ENCODE measurements at regions not wholly inside any gene's neighbourhood (a gene's known extent, or its start where the extent isn't known, plus 50 kb on each side); places are given as distances from the start of the nearest gene placed in this dataset.

GRCh38 chr5:164784230-164784629 is 1278.8 kb downstream of the MAT2B start:
- in situ Hi-C loops (cut with HindIII; ENCODE audit: extremely low pct_ligation_motif_present, low pct_unique_long_range_greater_than_20kb), result no loop called here
- FAIRE-seq, result no peak
- CTCF ChIA-PET (ENCODE audit: low intra/inter-chr PET ratio, low total read pairs), result no interaction called here

GRCh38 chr5:164798110-164798509 is 1292.7 kb downstream of the MAT2B start:
- H3K4me3 ChIP-seq (replicated peaks in 1 of 3; ENCODE audit: insufficient read depth in 1 of 3, low read depth in 2 of 3, low read length in 3 of 3), result no peak overlapping the region
- no peaks in the 10 kb centered on the region for H3K4me1 ChIP-seq (ENCODE audit: insufficient read depth, low read length)
- H2AFZ ChIP-seq (ENCODE audit: low read length), result no peak overlapping the region
- H3K27me3 ChIP-seq (ENCODE audit: control insufficient read depth in 1 of 2, insufficient read depth in 2 of 2, low read length in 2 of 2), result no peaks in the 10 kb centered on the region
- DNase-seq (ENCODE audit: low spot score), result no peak
- no peaks in the 10 kb centered on the region for H3K79me2 ChIP-seq (ENCODE audit: insufficient read depth, low read length)
- WGBS (ENCODE audit: low lambda C conversion rate), result 2% methylated on average over 3 of the region's 3 CpGs
- no peak for TF ChIP-seq IKZF1 (IDR thresholded peaks at IDR 0.05)
- no peak for TF ChIP-seq EEA1 (CRISPR knock-in tag; IDR thresholded peaks at IDR 0.05; ENCODE audit: borderline replicate concordance)
- TF ChIP-seq SAFB2 (CRISPR knock-in tag; IDR thresholded peaks at IDR 0.05; ENCODE audit: borderline replicate concordance, low read depth), result no peak
- no peak for TF ChIP-seq TFAP4 (IDR thresholded peaks at IDR 0.05; ENCODE audit: borderline replicate concordance, low read depth)
- TF ChIP-seq ZNF318 (CRISPR knock-in tag; IDR thresholded peaks at IDR 0.05), result no peak
- TF ChIP-seq MTA1 (CRISPR knock-in tag; IDR thresholded peaks at IDR 0.05; ENCODE audit: borderline replicate concordance), result no peak
- TF ChIP-seq ZBTB3 (CRISPR knock-in tag; IDR thresholded peaks at IDR 0.05; ENCODE audit: borderline replicate concordance, low read depth), result no peak
- TF ChIP-seq PHF5A (CRISPR knock-in tag; IDR thresholded peaks at IDR 0.05; ENCODE audit: low read depth, unreplicated experiment), result no peak
- no peak for TF ChIP-seq ZNF207 (IDR thresholded peaks at IDR 0.05; ENCODE audit: borderline replicate concordance)
- no peak for TF ChIP-seq ZNF567 (CRISPR knock-in tag; IDR thresholded peaks at IDR 0.05; ENCODE audit: borderline replicate concordance)
- H3K27ac ChIP-seq (ENCODE audit: extremely low read length, insufficient read depth, low read length), result no peak overlapping the region
- peaks cover 66% of the 10 kb centered on the region for H3K9me3 ChIP-seq (ENCODE audit: low read length)
- FAIRE-seq, result no peak
- no TSS peak for BruUV-seq (replicated peaks)
- POLR2A ChIA-PET, result no interaction called here
- CTCF ChIA-PET (ENCODE audit: low intra/inter-chr PET ratio, low total read pairs), result no interaction called here
- in situ Hi-C loops (cut with HindIII; ENCODE audit: extremely low pct_ligation_motif_present, low pct_unique_long_range_greater_than_20kb), result no loop called here
- no peaks in the 10 kb centered on the region for H3K36me3 ChIP-seq (replicated peaks in 1 of 2; ENCODE audit: control insufficient read depth in 1 of 2, insufficient read depth in 2 of 2, low read length in 2 of 2)
- ATAC-seq, result no peak
- no peak overlapping the region for H3K4me2 ChIP-seq (ENCODE audit: low read depth, low read length)
- H4K20me1 ChIP-seq (ENCODE audit: insufficient read depth, low read length), result no peaks in the 10 kb centered on the region
- no peak overlapping the region for H3K9ac ChIP-seq (ENCODE audit: insufficient read depth, low read depth, low read length)
- intact Hi-C loops (cut with micrococcal nuclease; ENCODE audit: unreplicated experiment), result no loop called here

More at GRCh38 chr5:164784230-164784629, 1278.8 kb downstream of the MAT2B start:
- Histone ChIP-seq H3K36me3 (replicated peaks in 1 of 2; ENCODE audit: control insufficient read depth in 1 of 2, insufficient read depth in 2 of 2, low read length in 2 of 2) (no peaks in the 10 kb centered on the region), H3K4me2 (ENCODE audit: low read depth, low read length) (no peak overlapping the region), H3K79me2 (ENCODE audit: insufficient read depth, low read length) (no peaks in the 10 kb centered on the region), H3K27ac (ENCODE audit: extremely low read length, insufficient read depth, low read length) (no peak overlapping the region), H3K27me3 (ENCODE audit: control insufficient read depth in 1 of 2, insufficient read depth in 2 of 2, low read length in 2 of 2) (no peaks in the 10 kb centered on the region), H3K4me3 (replicated peaks in 1 of 3; ENCODE audit: insufficient read depth in 1 of 3, low read depth in 2 of 3, low read length in 3 of 3) (no peak overlapping the region), H3K9me3 (ENCODE audit: low read length) (peaks cover 50% of the 10 kb centered on the region), H4K20me1 (ENCODE audit: insufficient read depth, low read length) (no peaks in the 10 kb centered on the region), H2AFZ (ENCODE audit: low read length) (no peak overlapping the region), H3K4me1 (ENCODE audit: insufficient read depth, low read length) (no peaks in the 10 kb centered on the region), H3K9ac (ENCODE audit: insufficient read depth, low read depth, low read length) (no peak overlapping the region)
- DNase-seq (ENCODE audit: low spot score), result no peak
- POLR2A ChIA-PET, result no interaction called here
- intact Hi-C loops (cut with micrococcal nuclease; ENCODE audit: unreplicated experiment), result no loop called here
- ATAC-seq, result no peak
- 1% methylated on average over 3 of the region's 3 CpGs for whole genome bisulfite sequencing (ENCODE audit: low lambda C conversion rate)
- BruUV-seq (replicated peaks), result no TSS peak
- TF ChIP-seq SOX5 (CRISPR knock-in tag; IDR thresholded peaks at IDR 0.05; ENCODE audit: borderline replicate concordance), result no peak
- TF ChIP-seq HNRNPK (IDR thresholded peaks at IDR 0.05; ENCODE audit: low read depth, low read length, poor library complexity, severe bottlenecking), result peak; percentile 14
